Endothelial cell of umbilical vein (primary cell): ENCODE measurements at regions not wholly inside any gene's neighbourhood (a gene's known extent, or its start where the extent isn't known, plus 50 kb on each side); places are given as distances from the start of the nearest gene placed in this dataset.

Source experiments
- BruUV-seq: library from RNA; stranded (reverse); fragments of 400-500 nt; replicated peaks from 2 replicates; lab custom pipeline; 2021; lab: Mats Ljungman, UMichigan
- CTCF ChIA-PET: fragments of 300-600, 350-600 bp; sonication (Branson Sonifier 250); formaldehyde crosslinking; loops from one replicate; lab custom pipeline; 2021; ENCODE audit warnings: antibody characterized with exemption, inconsistent platforms; lab: Charles Lee
- POLR2A ChIA-PET: fragments of 300-600, 350-600 bp; sonication (Branson Sonifier 250); formaldehyde crosslinking; loops from one replicate; lab custom pipeline; 2021; ENCODE audit warnings: antibody characterized with exemption, inconsistent platforms; lab: Charles Lee
- DNase-seq: peaks from one replicate; pipeline ENCODE4 v3.0.0-alpha.2; 2011; ENCODE audit warnings: low read depth, low spot score
- FAIRE-seq: peaks from 2 replicates; lab custom pipeline; 2011; peaks lifted over from hg19 to GRCh38; lab: Jason Lieb, UNC
- H2AFZ ChIP-seq: 2 replicates; pipeline ENCODE4 v1.6.0; 2012; ENCODE audit warnings: low read depth, low read length, control low read depth, inconsistent platforms
- H3K27ac ChIP-seq: 2 replicates; pipeline ENCODE4 v1.5.1; 2011; ENCODE audit warnings: low read depth, mild to moderate bottlenecking, control low read depth, low read length, moderate library complexity; ENCODE audit not compliant: insufficient read depth
- H3K27me3 ChIP-seq, 2 experiments: 2 replicates each; pipeline versions ENCODE4 v1.6.0 to v1.6.1; 2011; ENCODE audit warnings: low read length in 2 of 2, mixed read lengths in 1 of 2; ENCODE audit not compliant: control insufficient read depth in 2 of 2, insufficient read depth in 2 of 2
- H3K36me3 ChIP-seq, 2 experiments: 2 replicates in 1 of 2; 3 replicates in 1 of 2; pipeline ENCODE4 v1.5.1; 2011; ENCODE audit warnings: low read length in 2 of 2, mild to moderate bottlenecking in 1 of 2, moderate library complexity in 1 of 2; ENCODE audit not compliant: control insufficient read depth in 2 of 2, insufficient read depth in 2 of 2; ENCODE audit errors: extremely low read depth in 1 of 2
- H3K4me1 ChIP-seq: 3 replicates; pipeline ENCODE4 v1.5.1; 2011; ENCODE audit warnings: mild to moderate bottlenecking, low read length; ENCODE audit not compliant: control insufficient read depth, insufficient read depth; ENCODE audit errors: extremely low read depth
- H3K4me2 ChIP-seq: 2 replicates; pipeline ENCODE4 v1.6.1; 2011; ENCODE audit warnings: low read length, control low read depth, mixed read lengths; ENCODE audit not compliant: insufficient read depth
- H3K4me3 ChIP-seq, 3 experiments: fragments of 200-600 bp in 1 of 3; sonication (generic), shearing (Covaris generic) in 1 of 3; replicated peaks in 1 of 3; 2 replicates each; pipeline ENCODE4 v1.5.1; 2011 to 2016; ENCODE audit warnings: control low read depth in 3 of 3, low read length in 3 of 3, mild to moderate bottlenecking in 2 of 3, inconsistent platforms in 1 of 3, low read depth in 1 of 3, moderate library complexity in 1 of 3; ENCODE audit not compliant: insufficient read depth in 1 of 3
- H3K79me2 ChIP-seq: 2 replicates; pipeline ENCODE4 v1.6.0; 2012; ENCODE audit warnings: low read length, inconsistent platforms; ENCODE audit not compliant: control insufficient read depth, insufficient read depth
- H3K9ac ChIP-seq: replicated peaks from 2 replicates; pipeline ENCODE3; 2011; ENCODE audit warnings: low read length, control low read depth; ENCODE audit not compliant: insufficient read depth; ENCODE audit errors: extremely low read depth
- H3K9me1 ChIP-seq: replicated peaks from 3 replicates; pipeline ENCODE4 v1.6.0; 2011; ENCODE audit warnings: mild to moderate bottlenecking, low read length; ENCODE audit not compliant: control insufficient read depth, insufficient read depth; ENCODE audit errors: extremely low read depth
- H3K9me3 ChIP-seq: replicated peaks from 2 replicates; pipeline ENCODE4 v1.5.1; 2012; ENCODE audit warnings: low read length, inconsistent platforms; ENCODE audit not compliant: control insufficient read depth, insufficient read depth
- H4K20me1 ChIP-seq: replicated peaks from 2 replicates; pipeline ENCODE3; 2011; ENCODE audit warnings: mild to moderate bottlenecking, low read length; ENCODE audit not compliant: control insufficient read depth, insufficient read depth; ENCODE audit errors: extremely low read depth
- EZH2 ChIP-seq: IDR thresholded peaks from 2 replicates; pipeline ENCODE4 v1.6.1; 2012; ENCODE audit warnings: borderline replicate concordance, low read depth, mild to moderate bottlenecking, moderate library complexity, low read length, inconsistent platforms; ENCODE audit not compliant: severe bottlenecking
- GATA2 ChIP-seq: IDR thresholded peaks from 2 replicates; pipeline ENCODE4 v1.7.0; 2011; ENCODE audit warnings: low read depth, mild to moderate bottlenecking, moderate library complexity, mixed read lengths, low read length; ENCODE audit not compliant: insufficient read length, insufficient read depth
- POLR2A ChIP-seq: IDR thresholded peaks from 2 replicates; pipeline ENCODE4 v1.6.1; 2012; ENCODE audit warnings: low read depth, mild to moderate bottlenecking, control low read depth, low read length
- dilution Hi-C: fragments of 300-500 bp; cut with MboI; formaldehyde crosslinking; loops from one replicate; pipeline ENCODE4 v1.15.0; 2019; ENCODE audit warnings: low sequenced_read_pairs; ENCODE audit not compliant: extremely low pct_ligation_motif_present
- intact Hi-C: fragments of 100-400 bp; cut with micrococcal nuclease; formaldehyde crosslinking; loops from one replicate; pipeline ENCODE4 v1.10.0; 2022

GRCh38 chr15:69849232-69849610 lies 248.5 kb downstream of the TLE3 start:
- Histone ChIP-seq H3K27me3 (no peaks in the 10 kb centered on the region), H3K27ac (no peak overlapping the region), H3K9ac (no peak overlapping the region), H3K36me3 (no peaks in the 10 kb centered on the region), H3K9me3 (no peaks in the 10 kb centered on the region), H4K20me1 (no peaks in the 10 kb centered on the region), H3K79me2 (no peaks in the 10 kb centered on the region), H3K4me3 (no peak overlapping the region), H3K4me2 (no peak overlapping the region), H3K9me1 (no peaks in the 10 kb centered on the region), H3K4me1 (no peaks in the 10 kb centered on the region), H2AFZ (no peak overlapping the region)
- no TSS peak for BruUV-seq
- ChIA-PET CTCF (no interaction called here), POLR2A (no interaction called here)
- TF ChIP-seq GATA2 (no peak), EZH2 (no peak)
- FAIRE-seq (no peak), DNase-seq (no peak)
- intact Hi-C loops: no loop called here
- dilution Hi-C loops: no loop called here

- no peak overlapping the region for H3K4me2 ChIP-seq
- ChIA-PET POLR2A (no interaction called here), CTCF (no interaction called here)
- H3K9me1 ChIP-seq: no peaks in the 10 kb centered on the region
- TF ChIP-seq POLR2A: no peak
- TF ChIP-seq EZH2: no peak
- no peak overlapping the region for H2AFZ ChIP-seq
- H3K4me1 ChIP-seq: no peaks in the 10 kb centered on the region
- no peaks in the 10 kb centered on the region for H3K79me2 ChIP-seq
- H4K20me1 ChIP-seq: no peaks in the 10 kb centered on the region
- no peaks in the 10 kb centered on the region for H3K27me3 ChIP-seq
- H3K4me3 ChIP-seq: no peak overlapping the region
- no peak overlapping the region for H3K27ac ChIP-seq
- dilution Hi-C loops (no loop called here), intact Hi-C loops (no loop called here)
- no peak overlapping the region for H3K9ac ChIP-seq
- FAIRE-seq (no peak), DNase-seq (no peak)
- no peaks in the 10 kb centered on the region for H3K36me3 ChIP-seq
- no TSS peak for BruUV-seq
- no peaks in the 10 kb centered on the region for H3K9me3 ChIP-seq
These were observed 245.2 kb downstream of the TLE3 start for GRCh38 chr15:69852482-69852881.
